Thoracic aorta (tissue), 2 donors: ENCODE measurements at regions not wholly inside any gene's neighbourhood (a gene's known extent, or its start where the extent isn't known, plus 50 kb on each side); places are given as distances from the start of the nearest gene placed in this dataset.
"Not testable (repeated sequence)": the region's sequence is repeated elsewhere in the genome, so short reads cannot be mapped to it uniquely, and the experiment has no call there.

Source experiments
- ATAC-seq: fragments of 150-250 bp; one replicate; pipeline ENCODE4 v1.8.0; 2017; ENCODE audit warnings: low read depth; ENCODE audit not compliant: insufficient number of reproducible peaks, low FRiP score
- DNase-seq: peaks from one replicate; pipeline ENCODE4 v3.0.0-alpha.2; 2020; ENCODE audit warnings: low spot score
- H3K27ac ChIP-seq, 2 donors: fragments of 200-600 bp; sonication (generic); 1 replicate in 1 of 2; 2 replicates in 1 of 2; pipeline ENCODE4 v1.5.1; 2016; ENCODE audit warnings: mild to moderate bottlenecking in 2 of 2, moderate library complexity in 2 of 2
- H3K27me3 ChIP-seq: fragments of 200-600 bp; sonication (generic); replicated peaks from 2 replicates; pipeline ENCODE4 v1.6.0; 2016; ENCODE audit warnings: mild to moderate bottlenecking; ENCODE audit not compliant: insufficient read depth
- H3K36me3 ChIP-seq: fragments of 200-600 bp; sonication (generic); one replicate; pipeline ENCODE4 v1.5.1; 2016
- H3K4me1 ChIP-seq, 2 donors: fragments of 200-600 bp; sonication (generic); 1 replicate in 1 of 2; 2 replicates in 1 of 2; pipeline versions ENCODE4 v1.5.1 to v1.6.0; 2016; ENCODE audit warnings: low read depth in 2 of 2, mild to moderate bottlenecking in 1 of 2; ENCODE audit not compliant: control insufficient read depth in 1 of 2
- H3K4me3 ChIP-seq: fragments of 200-600 bp; sonication (generic); 2 replicates; pipeline ENCODE4 v1.5.1; 2016; ENCODE audit warnings: mild to moderate bottlenecking
- H3K9me3 ChIP-seq: fragments of 200-600 bp; sonication (generic); 2 replicates; pipeline ENCODE4 v1.5.1; 2016
- TF ChIP-seq, protein P1 (sequence below): fragments of 200-600 bp; sonication (generic); IDR thresholded peaks from one replicate; pipeline ENCODE4 v1.5.1; 2019; ENCODE audit warnings: antibody characterized with exemption

GRCh38 chr11:81568918-81569317 lies 1164.7 kb downstream of the FAM181B start:
- no peaks in the 10 kb centered on the region for H3K4me1 ChIP-seq
- DNase-seq (no peak), ATAC-seq (no peak)
- no peaks in the 10 kb centered on the region for H3K27me3 ChIP-seq
- H3K4me3 ChIP-seq = no peak overlapping the region
- H3K27ac ChIP-seq = no peak overlapping the region
- H3K36me3 ChIP-seq = no peaks in the 10 kb centered on the region
- TF ChIP-seq, protein P1, sequence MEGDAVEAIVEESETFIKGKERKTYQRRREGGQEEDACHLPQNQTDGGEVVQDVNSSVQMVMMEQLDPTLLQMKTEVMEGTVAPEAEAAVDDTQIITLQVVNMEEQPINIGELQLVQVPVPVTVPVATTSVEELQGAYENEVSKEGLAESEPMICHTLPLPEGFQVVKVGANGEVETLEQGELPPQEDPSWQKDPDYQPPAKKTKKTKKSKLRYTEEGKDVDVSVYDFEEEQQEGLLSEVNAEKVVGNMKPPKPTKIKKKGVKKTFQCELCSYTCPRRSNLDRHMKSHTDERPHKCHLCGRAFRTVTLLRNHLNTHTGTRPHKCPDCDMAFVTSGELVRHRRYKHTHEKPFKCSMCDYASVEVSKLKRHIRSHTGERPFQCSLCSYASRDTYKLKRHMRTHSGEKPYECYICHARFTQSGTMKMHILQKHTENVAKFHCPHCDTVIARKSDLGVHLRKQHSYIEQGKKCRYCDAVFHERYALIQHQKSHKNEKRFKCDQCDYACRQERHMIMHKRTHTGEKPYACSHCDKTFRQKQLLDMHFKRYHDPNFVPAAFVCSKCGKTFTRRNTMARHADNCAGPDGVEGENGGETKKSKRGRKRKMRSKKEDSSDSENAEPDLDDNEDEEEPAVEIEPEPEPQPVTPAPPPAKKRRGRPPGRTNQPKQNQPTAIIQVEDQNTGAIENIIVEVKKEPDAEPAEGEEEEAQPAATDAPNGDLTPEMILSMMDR = no peak
- no peaks in the 10 kb centered on the region for H3K9me3 ChIP-seq

DNA sequence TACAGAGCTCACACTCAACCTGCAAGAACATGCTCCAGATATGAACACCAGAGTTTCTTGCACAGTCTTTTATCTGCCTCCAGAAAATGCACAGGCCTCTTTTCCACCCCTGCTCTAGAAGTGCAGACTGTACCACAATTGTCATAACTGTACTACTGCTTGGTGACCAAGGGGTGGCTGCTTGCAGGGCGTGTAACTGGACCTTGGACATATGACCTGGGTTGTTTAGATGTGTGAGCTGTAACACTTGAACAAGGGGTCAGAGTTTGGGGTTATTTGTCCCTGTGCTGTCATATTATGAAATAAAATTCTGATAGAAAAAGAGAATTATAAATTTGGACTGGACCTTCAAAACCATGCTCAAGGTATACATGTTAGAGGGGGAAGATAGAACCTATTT lies 1185.5 kb downstream of the FAM181B start:
- TF ChIP-seq, protein P1 = no peak
- Histone ChIP-seq H3K4me3 (no peak overlapping the region), H3K27ac (no peak overlapping the region), H3K36me3 (no peaks in the 10 kb centered on the region), H3K9me3 (no peaks in the 10 kb centered on the region), H3K4me1 (no peaks in the 10 kb centered on the region), H3K27me3 (no peaks in the 10 kb centered on the region)
- ATAC-seq = no peak
- no peak for DNase-seq

GRCh38 chr11:81539806-81540205 lies 1193.9 kb downstream of the FAM181B start:
- not testable (repeated sequence) for H3K4me1 ChIP-seq, H3K4me3 ChIP-seq, H3K9me3 ChIP-seq, H3K36me3 ChIP-seq, H3K27me3 ChIP-seq, H3K27ac ChIP-seq, ATAC-seq, DNase-seq

GRCh38 chr11:81515566-81515965 lies 1218.1 kb downstream of the FAM181B start:
- H3K36me3 ChIP-seq = no peaks in the 10 kb centered on the region
- TF ChIP-seq, protein P1 = no peak
- no peak overlapping the region for H3K27ac ChIP-seq
- no peak for DNase-seq
- no peak for ATAC-seq
- no peaks in the 10 kb centered on the region for H3K9me3 ChIP-seq
- no peak overlapping the region for H3K4me3 ChIP-seq
- no peaks in the 10 kb centered on the region for H3K27me3 ChIP-seq
- H3K4me1 ChIP-seq = no peaks in the 10 kb centered on the region

DNA sequence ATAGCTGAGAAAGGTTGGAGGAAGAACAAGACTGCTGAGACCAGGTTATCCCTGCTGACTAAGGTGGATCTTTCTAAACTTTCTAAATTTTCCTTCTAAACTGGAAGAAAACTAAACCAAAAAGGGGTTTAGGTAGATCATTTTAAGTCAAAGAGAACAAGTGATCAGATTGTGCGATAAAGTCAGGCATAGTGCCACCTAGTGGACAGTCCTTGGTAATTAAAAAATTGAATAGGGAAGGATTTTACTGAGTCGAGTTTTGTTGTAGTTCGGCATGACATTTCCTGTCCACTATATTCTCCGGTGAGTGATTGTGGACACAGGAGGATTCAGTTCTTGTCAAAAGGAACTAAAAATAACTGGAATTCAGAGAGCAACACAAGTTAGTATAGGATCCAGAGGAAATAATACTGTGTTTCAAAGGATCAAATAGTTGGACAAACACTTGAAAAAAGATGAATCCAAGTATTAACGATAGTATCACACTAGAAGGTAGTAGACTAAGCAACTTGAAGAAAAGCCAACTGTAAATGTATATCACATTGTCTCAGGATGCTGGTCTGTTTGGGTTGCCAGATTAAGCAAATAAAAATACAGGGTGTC lies 1236.4 kb downstream of the FAM181B start:
- Histone ChIP-seq H3K4me1 (no peaks in the 10 kb centered on the region), H3K27me3 (no peaks in the 10 kb centered on the region), H3K27ac (no peak overlapping the region), H3K4me3 (no peak overlapping the region), H3K36me3 (no peaks in the 10 kb centered on the region), H3K9me3 (no peaks in the 10 kb centered on the region)
- ATAC-seq = no peak
- DNase-seq = no peak
- TF ChIP-seq, protein P1 = no peak

GRCh38 chr11:81496601-81497000 lies 1237.1 kb downstream of the FAM181B start:
- Histone ChIP-seq H3K4me1 (no peaks in the 10 kb centered on the region), H3K4me3 (no peak overlapping the region), H3K27me3 (no peaks in the 10 kb centered on the region), H3K27ac (no peak overlapping the region), H3K36me3 (no peaks in the 10 kb centered on the region), H3K9me3 (no peaks in the 10 kb centered on the region)
- ATAC-seq (no peak), DNase-seq (no peak)
- TF ChIP-seq, protein P1 = no peak
